ENCODE measurements at regions not wholly inside any gene's neighbourhood (a gene's known extent, or its start where the extent isn't known, plus 50 kb on each side); places are given as distances from the start of the nearest gene placed in this dataset.

DNA sequence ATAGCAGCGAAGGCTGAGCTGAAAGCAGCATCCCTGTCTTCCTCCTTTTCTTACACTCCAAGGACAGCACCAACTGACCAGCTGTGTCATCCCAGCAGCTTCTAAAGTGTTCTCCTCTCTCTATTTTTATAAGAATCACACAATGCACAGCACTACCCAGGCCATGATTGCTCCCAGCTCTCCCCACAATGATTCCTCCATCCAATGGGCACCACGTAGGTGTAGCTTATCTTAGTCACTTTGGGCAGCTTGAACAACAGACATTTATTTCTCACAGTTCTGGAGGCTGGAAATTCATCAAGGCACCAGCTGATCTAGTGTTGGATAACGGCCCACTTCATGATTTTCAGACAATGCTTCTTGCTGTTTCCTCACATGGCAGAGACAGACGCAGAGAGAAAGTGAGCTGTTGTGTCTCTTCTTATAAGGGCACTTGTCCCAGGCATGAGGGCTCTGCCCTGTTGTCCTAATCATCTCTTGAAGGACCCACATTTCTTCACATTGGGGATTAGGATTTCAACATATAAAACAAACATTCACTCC, 92.0 kb upstream of the CDC14C start (continued):
- TF ChIP-seq, protein P1, sequence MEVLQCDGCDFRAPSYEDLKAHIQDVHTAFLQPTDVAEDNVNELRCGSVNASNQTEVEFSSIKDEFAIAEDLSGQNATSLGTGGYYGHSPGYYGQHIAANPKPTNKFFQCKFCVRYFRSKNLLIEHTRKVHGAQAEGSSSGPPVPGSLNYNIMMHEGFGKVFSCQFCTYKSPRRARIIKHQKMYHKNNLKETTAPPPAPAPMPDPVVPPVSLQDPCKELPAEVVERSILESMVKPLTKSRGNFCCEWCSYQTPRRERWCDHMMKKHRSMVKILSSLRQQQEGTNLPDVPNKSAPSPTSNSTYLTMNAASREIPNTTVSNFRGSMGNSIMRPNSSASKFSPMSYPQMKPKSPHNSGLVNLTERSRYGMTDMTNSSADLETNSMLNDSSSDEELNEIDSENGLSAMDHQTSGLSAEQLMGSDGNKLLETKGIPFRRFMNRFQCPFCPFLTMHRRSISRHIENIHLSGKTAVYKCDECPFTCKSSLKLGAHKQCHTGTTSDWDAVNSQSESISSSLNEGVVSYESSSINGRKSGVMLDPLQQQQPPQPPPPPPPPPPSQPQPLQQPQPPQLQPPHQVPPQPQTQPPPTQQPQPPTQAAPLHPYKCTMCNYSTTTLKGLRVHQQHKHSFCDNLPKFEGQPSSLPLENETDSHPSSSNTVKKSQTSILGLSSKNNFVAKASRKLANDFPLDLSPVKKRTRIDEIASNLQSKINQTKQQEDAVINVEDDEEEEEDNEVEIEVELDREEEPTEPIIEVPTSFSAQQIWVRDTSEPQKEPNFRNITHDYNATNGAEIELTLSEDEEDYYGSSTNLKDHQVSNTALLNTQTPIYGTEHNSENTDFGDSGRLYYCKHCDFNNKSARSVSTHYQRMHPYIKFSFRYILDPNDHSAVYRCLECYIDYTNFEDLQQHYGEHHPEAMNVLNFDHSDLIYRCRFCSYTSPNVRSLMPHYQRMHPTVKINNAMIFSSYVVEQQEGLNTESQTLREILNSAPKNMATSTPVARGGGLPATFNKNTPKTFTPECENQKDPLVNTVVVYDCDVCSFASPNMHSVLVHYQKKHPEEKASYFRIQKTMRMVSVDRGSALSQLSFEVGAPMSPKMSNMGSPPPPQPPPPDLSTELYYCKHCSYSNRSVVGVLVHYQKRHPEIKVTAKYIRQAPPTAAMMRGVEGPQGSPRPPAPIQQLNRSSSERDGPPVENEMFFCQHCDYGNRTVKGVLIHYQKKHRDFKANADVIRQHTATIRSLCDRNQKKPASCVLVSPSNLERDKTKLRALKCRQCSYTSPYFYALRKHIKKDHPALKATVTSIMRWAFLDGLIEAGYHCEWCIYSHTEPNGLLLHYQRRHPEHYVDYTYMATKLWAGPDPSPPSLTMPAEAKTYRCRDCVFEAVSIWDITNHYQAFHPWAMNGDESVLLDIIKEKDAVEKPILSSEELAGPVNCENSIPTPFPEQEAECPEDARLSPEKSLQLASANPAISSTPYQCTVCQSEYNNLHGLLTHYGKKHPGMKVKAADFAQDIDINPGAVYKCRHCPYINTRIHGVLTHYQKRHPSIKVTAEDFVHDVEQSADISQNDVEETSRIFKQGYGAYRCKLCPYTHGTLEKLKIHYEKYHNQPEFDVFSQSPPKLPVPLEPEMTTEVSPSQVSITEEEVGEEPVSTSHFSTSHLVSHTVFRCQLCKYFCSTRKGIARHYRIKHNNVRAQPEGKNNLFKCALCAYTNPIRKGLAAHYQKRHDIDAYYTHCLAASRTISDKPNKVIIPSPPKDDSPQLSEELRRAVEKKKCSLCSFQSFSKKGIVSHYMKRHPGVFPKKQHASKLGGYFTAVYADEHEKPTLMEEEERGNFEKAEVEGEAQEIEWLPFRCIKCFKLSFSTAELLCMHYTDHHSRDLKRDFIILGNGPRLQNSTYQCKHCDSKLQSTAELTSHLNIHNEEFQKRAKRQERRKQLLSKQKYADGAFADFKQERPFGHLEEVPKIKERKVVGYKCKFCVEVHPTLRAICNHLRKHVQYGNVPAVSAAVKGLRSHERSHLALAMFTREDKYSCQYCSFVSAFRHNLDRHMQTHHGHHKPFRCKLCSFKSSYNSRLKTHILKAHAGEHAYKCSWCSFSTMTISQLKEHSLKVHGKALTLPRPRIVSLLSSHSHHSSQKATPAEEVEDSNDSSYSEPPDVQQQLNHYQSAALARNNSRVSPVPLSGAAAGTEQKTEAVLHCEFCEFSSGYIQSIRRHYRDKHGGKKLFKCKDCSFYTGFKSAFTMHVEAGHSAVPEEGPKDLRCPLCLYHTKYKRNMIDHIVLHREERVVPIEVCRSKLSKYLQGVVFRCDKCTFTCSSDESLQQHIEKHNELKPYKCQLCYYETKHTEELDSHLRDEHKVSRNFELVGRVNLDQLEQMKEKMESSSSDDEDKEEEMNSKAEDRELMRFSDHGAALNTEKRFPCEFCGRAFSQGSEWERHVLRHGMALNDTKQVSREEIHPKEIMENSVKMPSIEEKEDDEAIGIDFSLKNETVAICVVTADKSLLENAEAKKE (CRISPR knock-in tag; IDR thresholded peaks at IDR 0.05), result no peak
- TF ChIP-seq POLR2AphosphoS5 (IDR thresholded peaks at IDR 0.05; ENCODE audit: low read depth), result no peak
- no peak for TF ChIP-seq EZH2 (IDR thresholded peaks at IDR 0.05; ENCODE audit: low read depth, unreplicated experiment)
- TF ChIP-seq ZNF331 (CRISPR knock-in tag; IDR thresholded peaks at IDR 0.05; ENCODE audit: low read depth), result no peak
- TF ChIP-seq ZNF114 (CRISPR knock-in tag; IDR thresholded peaks at IDR 0.05), result no peak
- TF ChIP-seq CREB1 (CRISPR knock-in tag; IDR thresholded peaks at IDR 0.05; ENCODE audit: low read depth), result no peak
- no peak for TF ChIP-seq NANOG (IDR thresholded peaks at IDR 0.05; ENCODE audit: borderline replicate concordance)
- no peak for TF ChIP-seq ETS1 (IDR thresholded peaks at IDR 0.05)
- TF ChIP-seq REST (IDR thresholded peaks at IDR 0.05; ENCODE audit: unreplicated experiment), result no peak
- no peak for TF ChIP-seq JUNB (IDR thresholded peaks at IDR 0.05; ENCODE audit: unreplicated experiment)
- TF ChIP-seq EZH2phosphoT487 (IDR thresholded peaks at IDR 0.05; ENCODE audit: unreplicated experiment), result no peak
